GM21786 (cell line): ENCODE measurements at regions not wholly inside any gene's neighbourhood (a gene's known extent, or its start where the extent isn't known, plus 50 kb on each side); places are given as distances from the start of the nearest gene placed in this dataset.

ENCODE experiments used
- ATAC-seq: cut with Tn5 transposase; IDR thresholded peaks from one replicate; pipeline ENCODE4 v1.9.1; 2021; ENCODE audit not compliant: unreplicated experiment

GRCh38 chr2:204313256-204313655, 232.0 kb upstream of the PARD3B start:
- no peak for ATAC-seq

- ATAC-seq: no peak
These were observed 230.0 kb upstream of the PARD3B start for GRCh38 chr2:204315236-204315662.

GRCh38 chr2:204317640-204318039, 227.6 kb upstream of the PARD3B start:
- ATAC-seq: no peak

- ATAC-seq: no peak
These were observed 224.1 kb upstream of the PARD3B start for GRCh38 chr2:204321027-204321800.

GRCh38 chr2:204321910-204322751, 223.1 kb upstream of the PARD3B start:
- no peak for ATAC-seq

GRCh38 chr2:204325468-204325867, 219.8 kb upstream of the PARD3B start:
- ATAC-seq: peak; percentile 89

- no peak for ATAC-seq
These were observed 216.9 kb upstream of the PARD3B start for GRCh38 chr2:204328373-204328772.

- ATAC-seq: no peak
These were observed 216.3 kb upstream of the PARD3B start for GRCh38 chr2:204329016-204329415.

GRCh38 chr2:204329532-204329931, 215.7 kb upstream of the PARD3B start:
- ATAC-seq: no peak

- no peak for ATAC-seq
These were observed 214.1 kb upstream of the PARD3B start for GRCh38 chr2:204331180-204331579.

- no peak for ATAC-seq
These were observed 213.3 kb upstream of the PARD3B start for GRCh38 chr2:204331988-204332387.

GRCh38 chr2:204332706-204333105, 212.6 kb upstream of the PARD3B start:
- ATAC-seq: no peak

- no peak for ATAC-seq
These were observed 211.4 kb upstream of the PARD3B start for GRCh38 chr2:204333861-204334260.

GRCh38 chr2:204335451-204336058, 209.7 kb upstream of the PARD3B start:
- no peak for ATAC-seq

GRCh38 chr2:204336153-204336744, 209.0 kb upstream of the PARD3B start:
- no peak for ATAC-seq

GRCh38 chr2:204337638-204338037, 207.6 kb upstream of the PARD3B start:
- ATAC-seq: no peak

- no peak for ATAC-seq
These were observed 206.0 kb upstream of the PARD3B start for GRCh38 chr2:204339212-204339715.

- no peak for ATAC-seq
These were observed 204.8 kb upstream of the PARD3B start for GRCh38 chr2:204340511-204340910.

GRCh38 chr2:204341887-204342276, 203.4 kb upstream of the PARD3B start:
- no peak for ATAC-seq

- ATAC-seq: no peak
These were observed 201.6 kb upstream of the PARD3B start for GRCh38 chr2:204343685-204344084.

- no peak for ATAC-seq
These were observed 201.2 kb upstream of the PARD3B start for GRCh38 chr2:204344119-204344518.
